Epidermal melanocyte (primary cell): ENCODE measurements at regions not wholly inside any gene's neighbourhood (a gene's known extent, or its start where the extent isn't known, plus 50 kb on each side); places are given as distances from the start of the nearest gene placed in this dataset.
"Not testable (repeated sequence)": the region's sequence is repeated elsewhere in the genome, so short reads cannot be mapped to it uniquely, and the experiment has no call there.

ENCODE experiments used
- DNase-seq: peaks from one replicate; pipeline ENCODE4 v3.0.0; 2011; ENCODE audit warnings: low spot score; ENCODE audit not compliant: insufficient read length

GRCh38 chr5:87650284-87650683, 237.6 kb upstream of the CCNH start:
- no peak for DNase-seq

- DNase-seq, result no peak
Observed at GRCh38 chr5:87649455-87649854, 236.7 kb upstream of the CCNH start.

- no peak for DNase-seq
Observed at GRCh38 chr5:87645224-87645623, 232.5 kb upstream of the CCNH start.

- no peak for DNase-seq
Observed at GRCh38 chr5:87640902-87641301, 228.2 kb upstream of the CCNH start.

- no peak for DNase-seq
Observed at GRCh38 chr5:87627363-87627762, 214.6 kb upstream of the CCNH start.

- DNase-seq, result no peak
Observed at GRCh38 chr5:87608385-87608784, 195.7 kb upstream of the CCNH start.

GRCh38 chr5:87605663-87606062, 192.9 kb upstream of the CCNH start:
- DNase-seq, result no peak

GRCh38 chr5:87599778-87600177, 187.0 kb upstream of the CCNH start:
- no peak for DNase-seq

GRCh38 chr5:87598460-87598859, 185.7 kb upstream of the CCNH start:
- no peak for DNase-seq

GRCh38 chr5:87594566-87594965, 181.8 kb upstream of the CCNH start:
- DNase-seq, result no peak

- no peak for DNase-seq
Observed at GRCh38 chr5:87589587-87589986, 176.9 kb upstream of the CCNH start.

GRCh38 chr5:87588316-87588715, 175.6 kb upstream of the CCNH start:
- DNase-seq, result no peak

- DNase-seq, result not testable (repeated sequence)
Observed at GRCh38 chr5:87583704-87584103, 171.0 kb upstream of the CCNH start.

GRCh38 chr5:87582149-87582548, 169.4 kb upstream of the CCNH start:
- no peak for DNase-seq

GRCh38 chr5:87581661-87582060, 168.9 kb upstream of the CCNH start:
- no peak for DNase-seq

GRCh38 chr5:87579678-87580077, 166.9 kb upstream of the CCNH start:
- no peak for DNase-seq

GRCh38 chr5:87576867-87577266, 164.1 kb upstream of the CCNH start:
- no peak for DNase-seq

GRCh38 chr5:87576306-87576705, 163.6 kb upstream of the CCNH start:
- DNase-seq, result not testable (repeated sequence)

- no peak for DNase-seq
Observed at GRCh38 chr5:87574106-87574505, 161.4 kb upstream of the CCNH start.

GRCh38 chr5:87572611-87573010, 159.9 kb upstream of the CCNH start:
- DNase-seq, result no peak

GRCh38 chr5:87572090-87572489, 159.4 kb upstream of the CCNH start:
- no peak for DNase-seq

- DNase-seq, result no peak
Observed at GRCh38 chr5:87570366-87570765, 157.6 kb upstream of the CCNH start.

GRCh38 chr5:87562068-87562467, 149.3 kb upstream of the CCNH start:
- DNase-seq, result no peak

GRCh38 chr5:87560528-87560927, 147.8 kb upstream of the CCNH start:
- DNase-seq, result no peak
